Astrocyte of the hippocampus (primary cell): ENCODE measurements at regions not wholly inside any gene's neighbourhood (a gene's known extent, or its start where the extent isn't known, plus 50 kb on each side); places are given as distances from the start of the nearest gene placed in this dataset.

Source experiments
- DNase-seq: peaks from one replicate; pipeline ENCODE4 v3.0.0; 2011; ENCODE audit warnings: low read depth, low spot score

DNA sequence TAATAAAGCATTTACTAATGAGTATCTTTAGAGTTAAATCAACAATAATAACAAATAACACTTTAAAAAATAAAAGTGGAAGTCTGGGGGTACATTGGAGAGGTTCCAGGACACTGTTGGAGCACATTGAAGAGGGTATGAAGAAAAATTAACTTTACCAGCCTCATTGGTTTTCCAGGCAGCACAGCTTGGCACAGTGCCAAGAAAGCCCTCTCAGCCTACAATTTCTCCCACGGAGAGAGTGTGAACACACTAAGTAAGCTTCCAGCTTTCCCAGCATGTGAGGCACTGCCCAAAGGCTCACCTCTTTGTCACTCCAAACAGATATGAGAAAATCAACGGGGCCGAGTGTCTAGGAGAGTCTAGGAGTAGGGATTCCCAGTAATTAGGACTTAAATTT is 1912.8 kb upstream of the NUDT12 start:
- DNase-seq = no peak

DNA sequence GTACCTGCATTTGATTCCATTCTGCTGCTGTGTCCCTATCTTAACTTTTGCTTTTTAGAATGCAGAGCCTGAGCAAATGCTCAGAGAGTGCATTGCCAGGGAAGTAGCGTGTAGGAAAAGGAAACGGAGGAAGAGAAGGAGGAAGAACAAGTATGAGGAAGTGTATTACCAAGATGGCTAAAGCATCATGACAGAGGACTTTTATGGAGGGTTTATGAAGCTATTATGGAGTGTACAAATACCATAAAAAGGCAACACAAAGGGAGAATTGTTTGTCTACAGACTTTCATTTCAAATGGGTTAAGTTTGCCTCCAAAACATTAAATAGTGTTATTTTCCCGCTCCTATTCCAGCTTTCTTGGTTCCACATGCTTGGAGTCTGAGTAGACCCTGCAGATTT is 1899.8 kb upstream of the NUDT12 start:
- DNase-seq = no peak

DNA sequence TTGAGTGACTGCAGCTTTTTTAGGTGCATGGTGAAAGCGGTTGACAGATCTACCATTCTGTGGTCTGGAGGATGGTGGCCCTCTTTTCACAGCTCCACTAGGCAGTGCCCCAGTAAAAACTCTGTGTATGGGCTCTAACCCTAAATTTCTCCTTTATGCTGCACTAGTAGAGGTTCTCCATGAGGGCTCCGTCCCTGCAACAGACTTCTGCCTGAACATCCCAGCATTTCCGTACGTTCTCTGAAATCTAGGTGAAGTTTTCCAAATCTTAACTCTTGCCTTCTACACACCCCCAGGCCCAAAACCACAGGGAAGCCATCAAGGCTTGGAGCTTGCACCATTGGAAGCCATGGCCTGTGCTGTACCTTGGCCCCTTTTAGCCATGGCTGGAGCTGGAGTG is 1898.1 kb upstream of the NUDT12 start:
- DNase-seq = no peak

DNA sequence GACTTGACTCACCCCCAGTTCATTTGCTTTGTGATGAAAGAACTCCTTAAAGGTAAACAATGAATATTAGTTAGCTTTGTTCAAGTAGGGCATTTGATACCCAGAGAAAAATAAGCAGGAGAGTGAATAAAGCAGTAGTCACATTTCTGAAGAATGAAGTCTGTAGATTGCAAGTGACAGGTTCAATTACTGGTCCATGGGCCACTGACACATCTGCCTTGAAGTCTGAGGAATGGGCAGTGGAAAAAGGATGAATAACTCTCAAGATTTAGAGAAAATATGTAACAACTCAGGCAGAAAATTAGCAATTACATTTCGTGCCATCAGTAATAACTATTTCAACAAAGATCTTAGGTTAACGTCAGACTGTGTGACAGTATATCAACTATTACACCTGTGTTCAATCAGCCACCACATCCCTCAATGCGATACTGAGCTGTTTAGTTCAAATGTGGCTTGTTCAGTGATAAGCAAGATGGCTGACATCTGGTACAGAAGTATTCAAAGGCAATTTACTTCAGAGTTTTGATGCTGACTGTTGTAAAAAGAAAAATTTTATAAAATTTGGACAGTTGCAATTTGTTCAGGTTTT is 1890.7 kb upstream of the NUDT12 start:
- DNase-seq = no peak

DNA sequence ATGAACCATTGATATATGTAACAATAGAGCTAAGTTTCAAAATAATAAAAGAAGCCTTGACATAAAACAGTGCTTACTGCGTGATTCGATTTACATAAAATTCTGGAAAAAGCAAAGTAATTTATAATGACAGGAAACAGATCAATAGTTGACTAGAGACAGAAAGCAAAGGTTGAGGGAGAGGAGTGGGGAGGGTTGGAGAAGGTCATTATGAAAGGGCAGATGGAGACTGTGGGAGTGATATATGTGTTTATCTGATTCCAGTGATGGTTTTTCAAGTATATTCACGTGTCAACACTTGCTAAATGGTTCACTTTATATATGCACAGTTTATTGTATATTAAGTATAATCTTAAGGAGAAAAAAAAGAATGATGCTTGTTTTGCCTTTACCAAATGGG is 1885.7 kb upstream of the NUDT12 start:
- no peak for DNase-seq

DNA sequence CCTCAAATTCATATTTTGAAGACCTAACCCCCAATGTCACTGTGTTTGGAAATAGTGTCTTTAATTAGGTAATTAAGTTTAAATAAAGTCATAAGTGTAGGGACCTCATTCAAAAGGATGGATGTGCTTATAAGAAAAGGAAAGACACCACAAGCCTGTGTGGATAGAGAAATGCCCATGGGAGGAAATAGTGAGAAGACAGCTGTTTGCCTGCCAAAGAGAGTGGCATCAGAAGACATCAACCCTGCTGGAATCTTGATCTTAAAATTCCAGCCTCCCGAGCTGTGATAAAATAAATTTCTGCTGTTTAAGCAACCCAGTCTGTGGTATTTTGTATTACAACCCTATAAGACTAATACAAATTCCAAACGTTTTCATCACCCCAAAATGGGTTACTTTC is 1867.9 kb upstream of the NUDT12 start:
- no peak for DNase-seq

DNA sequence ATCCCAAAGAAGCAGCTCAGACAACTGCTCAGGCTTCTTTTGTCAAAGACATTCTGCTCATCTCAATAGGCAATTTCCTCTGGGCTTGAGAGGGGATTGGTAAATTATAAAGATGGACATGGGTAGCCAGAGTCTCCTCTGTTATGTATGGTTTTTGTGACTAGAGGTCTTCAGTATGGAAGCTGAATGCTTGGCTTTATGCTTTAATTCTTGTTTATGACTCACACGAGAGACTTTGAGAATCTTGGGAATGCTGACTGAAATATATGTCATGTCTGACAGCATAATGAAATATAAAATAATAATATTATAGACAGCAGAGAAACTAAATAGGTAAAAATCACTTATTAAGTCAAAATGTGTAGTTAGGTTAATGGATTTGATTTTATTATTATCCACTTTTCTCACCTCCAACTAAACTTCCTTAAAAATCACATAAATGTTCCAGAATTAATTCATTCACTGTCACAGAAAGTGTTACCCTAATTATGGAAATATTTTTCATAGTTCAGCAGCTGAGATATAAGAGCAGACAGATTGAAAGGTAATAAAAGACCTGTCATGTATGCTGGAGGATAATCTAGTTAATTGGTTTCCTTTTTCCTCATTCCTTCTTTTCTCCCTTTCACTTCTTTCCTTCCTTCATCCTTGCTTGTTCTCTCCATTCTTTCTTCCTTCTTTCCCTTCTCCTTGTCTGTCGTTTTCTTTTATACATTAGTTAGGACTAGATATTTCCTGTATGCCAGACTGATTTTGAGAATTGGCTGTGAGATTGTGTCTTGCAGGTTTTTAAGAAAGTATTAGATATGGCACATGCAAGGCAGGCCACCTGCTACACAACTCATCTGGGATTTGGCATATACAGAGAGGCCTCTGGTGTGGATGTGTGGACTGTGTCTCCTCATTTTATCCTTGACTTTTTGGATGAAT is 1866.1 kb upstream of the NUDT12 start:
- DNase-seq = no peak

DNA sequence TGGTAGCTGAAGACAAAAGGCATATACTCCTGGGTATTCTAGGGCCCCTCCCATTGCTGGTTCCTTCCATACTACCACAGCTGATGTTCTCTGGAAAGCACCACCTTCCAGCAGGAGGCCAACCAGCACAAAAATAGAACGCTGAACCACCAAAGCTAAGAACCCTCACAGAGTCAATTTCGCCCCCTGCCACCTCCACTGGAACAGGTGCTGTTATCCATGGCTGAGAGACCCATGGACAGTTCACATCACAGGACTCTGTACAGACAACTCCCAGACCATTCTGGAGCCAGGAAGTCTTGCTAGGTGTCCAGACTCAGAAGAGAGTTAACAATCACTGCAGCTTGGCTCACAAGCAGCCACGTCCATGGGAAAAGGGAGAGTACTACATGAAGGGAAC is 1851.5 kb upstream of the NUDT12 start:
- no peak for DNase-seq

DNA sequence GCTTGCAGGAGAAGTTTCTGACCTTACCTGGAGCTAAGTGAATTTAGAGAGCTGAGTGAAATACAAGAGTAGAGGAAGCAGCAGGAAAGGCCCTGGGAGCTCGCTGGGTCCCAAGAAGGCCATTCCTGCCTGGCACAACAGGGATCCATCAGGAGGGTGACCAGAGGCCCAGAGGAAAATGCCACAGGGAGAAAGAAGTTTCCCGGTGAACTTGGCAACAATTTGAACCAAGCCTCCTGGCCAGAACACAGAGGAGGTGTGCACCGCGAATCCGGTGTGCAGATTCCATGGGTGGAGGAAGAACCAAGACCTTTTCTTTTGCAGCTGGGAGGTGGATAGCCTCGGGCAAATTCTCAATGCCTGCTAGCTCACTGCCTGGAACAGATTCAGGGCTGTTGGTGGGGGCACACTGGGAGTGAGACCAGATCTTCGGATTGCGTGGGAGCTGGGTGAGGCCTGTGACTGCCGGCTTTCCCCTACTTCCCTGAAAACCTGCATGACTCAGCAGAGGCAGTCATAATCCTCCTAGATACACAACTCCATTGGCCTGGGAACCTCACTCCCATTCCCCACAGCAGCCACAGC is 1850.9 kb upstream of the NUDT12 start:
- no peak for DNase-seq

DNA sequence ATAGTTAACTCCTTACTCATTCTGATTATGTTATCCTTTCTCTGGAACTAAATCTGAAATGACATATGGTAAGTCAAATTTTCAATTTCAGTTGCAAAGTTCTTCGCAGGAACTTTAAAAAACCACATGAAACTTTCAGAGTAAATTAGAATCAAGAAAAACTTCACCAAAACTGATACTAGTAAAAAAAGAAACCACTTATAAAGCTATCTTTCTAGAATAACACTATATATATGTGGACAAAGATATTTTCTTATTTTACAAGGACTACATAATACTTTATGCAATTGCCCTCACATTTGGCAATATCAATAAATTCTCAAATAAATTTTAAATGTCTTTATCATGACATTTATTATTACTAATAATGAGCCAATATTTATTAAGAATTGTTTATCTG is 1847.1 kb upstream of the NUDT12 start:
- no peak for DNase-seq

DNA sequence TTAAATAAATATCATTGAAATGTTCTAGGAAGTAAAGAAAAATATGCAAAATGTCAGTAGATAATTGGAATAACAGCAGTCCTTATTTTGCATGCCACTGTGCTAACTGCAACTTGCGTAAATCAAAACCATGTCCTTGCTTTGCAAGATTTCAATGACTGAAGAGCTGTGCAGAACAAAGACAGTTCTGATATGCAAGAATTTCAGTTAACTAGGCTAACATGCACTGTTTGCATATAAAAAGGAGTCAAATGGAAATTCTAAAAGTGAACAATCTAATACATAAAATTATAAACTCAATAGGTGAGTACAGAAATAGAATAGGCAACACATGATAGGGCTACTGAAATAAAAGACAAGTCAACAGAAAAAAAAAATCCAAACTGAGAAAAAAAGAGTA is 1844.6 kb upstream of the NUDT12 start:
- no peak for DNase-seq

DNA sequence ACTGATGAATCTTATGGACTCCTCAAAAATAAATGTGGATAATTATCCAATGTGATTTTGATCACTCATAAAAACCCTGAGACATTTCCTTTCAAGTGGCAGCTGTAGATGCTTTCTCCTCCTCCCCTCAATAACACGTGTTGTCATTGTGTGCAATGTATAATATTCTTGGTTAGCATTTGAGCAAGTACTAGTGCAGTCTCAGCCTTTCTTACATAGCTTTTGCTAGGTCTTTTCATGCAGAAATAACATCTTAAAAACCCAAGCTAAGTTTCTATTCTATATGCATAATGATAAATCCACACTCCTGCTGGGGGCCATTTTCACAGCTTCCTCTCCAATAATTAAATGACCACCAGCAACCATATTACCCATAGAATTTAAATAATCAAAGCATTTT is 1835.2 kb upstream of the NUDT12 start:
- no peak for DNase-seq

DNA sequence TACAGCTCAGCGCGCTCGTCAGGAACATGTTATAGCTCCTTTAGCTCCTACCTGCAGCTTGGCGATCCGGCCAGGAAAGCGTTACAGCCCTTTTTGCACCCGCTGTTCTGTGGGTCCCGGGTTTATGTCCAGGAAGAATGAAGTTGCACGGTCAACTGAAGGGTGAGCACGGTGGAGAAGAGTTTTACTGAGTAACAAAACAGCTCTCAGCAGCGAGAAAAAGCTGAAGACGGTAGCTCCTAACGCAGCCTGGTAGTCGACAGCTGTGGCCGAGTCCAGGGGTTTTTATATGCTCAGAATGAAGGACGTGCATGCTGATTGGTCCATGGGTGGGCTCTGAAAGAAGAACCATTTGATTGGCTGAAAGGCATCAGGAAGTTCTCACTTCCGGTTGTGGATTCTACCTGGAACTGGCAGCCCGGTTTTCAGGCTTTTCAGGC is 1830.1 kb upstream of the NUDT12 start:
- DNase-seq = no peak

DNA sequence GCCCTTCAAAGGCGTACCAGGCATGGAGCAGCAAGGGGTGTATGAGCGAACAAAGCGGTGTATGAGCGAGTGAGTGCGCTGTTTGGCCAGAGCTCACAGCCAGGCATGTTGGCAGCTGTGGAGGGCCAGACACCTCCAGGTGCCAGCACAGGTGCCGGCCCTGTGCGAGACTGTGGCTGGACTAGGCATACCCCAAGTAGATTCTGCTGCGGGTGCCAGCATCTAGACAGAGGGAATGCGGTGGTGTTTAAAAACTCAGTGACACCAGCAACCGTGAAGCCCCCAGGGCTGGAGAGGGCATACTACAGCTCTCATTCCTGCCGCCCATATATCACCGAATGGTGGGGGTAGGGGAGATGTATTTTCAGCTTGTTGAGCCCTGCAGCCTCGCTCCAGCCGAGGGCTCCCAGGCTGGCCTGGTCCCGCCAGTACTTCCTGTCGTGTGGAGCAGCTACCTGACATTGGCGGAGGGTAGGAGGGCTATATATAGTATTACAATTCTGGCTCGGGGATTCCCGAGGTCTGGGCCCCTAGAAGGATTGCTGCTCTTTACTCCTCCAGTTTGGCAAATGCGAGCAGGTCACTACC is 1829.6 kb upstream of the NUDT12 start:
- DNase-seq = no peak

DNA sequence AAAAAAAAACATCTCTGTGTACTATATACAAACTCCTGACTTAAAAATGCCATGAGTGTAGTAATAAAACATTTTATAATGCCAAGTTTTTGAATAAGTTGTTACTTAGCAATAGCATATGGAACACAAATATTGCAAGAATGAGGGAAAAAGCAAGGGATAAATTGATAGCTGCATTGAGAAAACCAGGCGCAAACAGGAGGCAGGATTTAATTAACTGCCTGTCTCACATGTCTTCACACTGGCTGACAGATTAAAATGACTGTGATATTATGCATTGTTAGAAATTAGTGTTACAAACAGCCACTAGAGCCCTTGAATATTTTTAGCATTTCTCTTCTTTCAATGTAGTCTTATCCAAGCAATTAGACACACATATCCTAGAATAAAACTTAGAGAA is 1817.5 kb upstream of the NUDT12 start:
- DNase-seq = no peak

DNA sequence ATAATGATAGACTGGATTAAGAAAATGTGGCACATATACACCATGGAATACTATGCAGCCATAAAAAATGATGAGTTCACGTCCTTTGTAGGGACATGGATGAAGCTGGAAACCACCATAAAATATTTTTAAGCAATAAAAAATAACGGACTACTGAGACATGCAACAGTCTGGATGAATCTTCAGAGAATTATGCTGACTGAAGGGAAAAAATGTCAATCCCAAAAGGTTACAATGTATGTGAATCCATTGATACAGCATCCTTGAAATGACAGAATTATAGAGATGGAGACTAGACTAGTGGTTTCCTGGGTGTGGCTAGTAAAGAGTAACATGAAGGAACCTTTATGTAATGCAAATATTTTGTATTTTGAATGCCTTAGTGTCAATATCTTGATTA is 1808.6 kb upstream of the NUDT12 start:
- DNase-seq = no peak

DNA sequence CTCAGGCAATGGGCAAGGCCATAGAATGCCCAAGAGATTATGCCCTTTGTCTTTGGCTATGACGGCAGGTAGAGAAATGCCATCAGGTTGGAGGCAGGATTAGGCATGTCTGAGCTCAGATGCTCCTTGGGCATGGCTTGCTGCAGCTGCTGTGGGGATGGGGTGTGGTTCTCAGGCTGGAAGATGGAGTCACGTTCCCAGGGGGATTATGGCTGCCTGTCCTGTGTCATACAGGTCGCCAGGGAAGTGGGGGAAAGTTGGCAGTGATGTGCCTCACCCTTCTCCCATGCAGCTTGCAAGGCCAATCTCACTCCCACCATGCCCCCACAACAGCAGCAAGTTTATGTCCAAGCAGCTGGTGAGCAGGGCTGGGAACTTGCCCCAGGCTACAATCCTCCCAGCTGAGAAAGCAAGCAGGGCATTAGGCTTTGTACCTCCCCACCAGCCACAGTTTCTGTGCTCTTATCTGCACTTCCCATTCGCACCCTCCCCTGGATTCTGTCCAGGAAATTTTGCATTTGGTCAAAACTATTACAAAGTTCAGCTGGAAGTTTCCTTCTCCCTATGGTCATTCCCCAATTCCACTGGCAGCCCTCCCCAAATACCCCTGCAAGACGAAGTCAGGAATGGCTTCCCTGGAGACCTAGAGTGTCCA is 1788.0 kb upstream of the NUDT12 start:
- DNase-seq = no peak

DNA sequence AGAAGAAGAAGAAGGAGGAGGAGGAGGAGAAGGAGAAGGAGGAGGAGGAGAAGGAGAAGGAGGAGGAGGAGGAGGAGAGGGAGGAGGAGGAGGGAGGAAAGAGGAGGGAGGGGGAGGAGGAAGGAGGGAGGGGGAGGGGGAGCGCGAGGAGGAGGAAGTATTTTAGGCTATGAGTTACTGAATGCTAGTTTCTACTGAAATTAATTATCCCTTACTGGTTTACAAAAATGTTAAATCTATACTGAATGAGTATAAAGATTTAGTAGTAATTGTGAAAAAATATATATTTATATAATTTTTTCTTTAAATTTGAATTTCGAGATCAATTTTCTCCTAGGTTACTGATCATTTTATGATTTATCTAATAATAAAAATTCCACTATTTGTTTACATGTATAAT is 1769.0 kb upstream of the NUDT12 start:
- DNase-seq = no peak

DNA sequence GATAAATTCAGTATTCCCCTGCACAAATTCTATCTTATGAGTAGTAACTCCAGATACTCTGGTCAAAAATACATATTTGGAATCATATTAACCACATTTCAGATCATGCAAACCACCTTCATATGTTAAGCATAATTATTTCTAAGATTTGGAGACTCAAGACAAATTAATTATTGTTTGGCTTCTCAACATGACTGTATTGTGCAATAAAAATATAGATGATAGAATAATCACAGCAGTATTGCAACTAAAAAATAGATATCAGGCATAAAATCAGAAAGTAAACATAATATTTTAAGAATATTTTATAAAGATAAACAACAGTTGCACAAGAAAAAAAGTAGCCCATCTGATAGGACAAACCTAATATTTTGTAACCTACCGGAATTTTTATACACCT is 1767.6 kb upstream of the NUDT12 start:
- no peak for DNase-seq

DNA sequence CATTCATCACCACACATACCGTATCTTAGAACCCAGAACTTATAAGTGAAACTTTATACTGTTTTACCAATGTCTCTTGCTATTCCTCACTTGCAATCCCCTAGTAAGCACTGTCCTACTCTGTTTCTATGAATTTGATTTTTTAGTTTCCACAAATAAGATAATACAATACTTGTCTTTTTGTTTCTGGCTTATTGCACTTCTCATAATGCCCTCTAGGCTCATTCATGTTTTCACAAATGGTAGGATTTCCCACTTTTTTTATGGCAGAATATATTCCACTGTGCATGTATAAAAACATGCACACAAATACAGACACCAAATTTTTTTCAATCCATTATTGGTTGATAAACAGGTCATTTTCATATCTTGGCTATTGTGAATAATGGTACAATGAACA is 1742.3 kb upstream of the NUDT12 start:
- DNase-seq = no peak

DNA sequence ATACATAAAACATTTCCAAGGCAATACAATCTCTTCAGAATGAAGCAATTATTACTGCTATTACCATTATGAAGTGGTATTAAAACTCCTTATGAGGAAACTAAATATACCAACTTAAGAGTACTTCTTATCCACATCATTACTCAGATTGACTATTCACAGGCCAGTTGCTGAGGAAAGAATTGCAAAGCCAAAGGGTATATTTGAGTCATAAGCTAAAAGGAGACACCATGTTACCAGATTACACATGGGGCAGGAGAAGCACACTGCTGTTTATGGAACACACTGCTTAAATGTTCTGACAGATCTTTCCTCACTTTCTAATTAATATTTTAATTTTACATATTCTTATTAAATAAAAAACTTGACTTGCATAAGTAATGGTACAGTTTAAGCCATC is 1726.4 kb upstream of the NUDT12 start:
- no peak for DNase-seq

DNA sequence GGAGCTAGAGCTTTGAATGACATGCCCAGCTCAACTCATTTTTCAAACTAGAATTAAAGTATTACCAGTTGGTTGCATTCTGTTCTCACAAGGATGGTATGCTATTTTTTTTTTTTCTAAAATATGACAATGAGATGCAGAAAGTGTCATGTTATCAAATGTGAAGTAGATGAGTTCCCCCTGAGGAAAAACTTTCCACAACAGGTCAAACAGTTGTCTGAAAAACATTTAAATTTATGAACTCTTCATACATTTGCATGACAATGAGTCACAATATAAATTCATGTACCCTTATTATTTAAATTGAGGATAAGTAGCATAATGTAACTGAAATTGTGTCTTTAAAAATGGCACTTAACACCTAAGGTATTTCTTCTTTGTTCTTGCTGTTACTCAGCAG is 1720.5 kb upstream of the NUDT12 start:
- no peak for DNase-seq
